ENCODE measurements at regions not wholly inside any gene's neighbourhood (a gene's known extent, or its start where the extent isn't known, plus 50 kb on each side); places are given as distances from the start of the nearest gene placed in this dataset.

DNA sequence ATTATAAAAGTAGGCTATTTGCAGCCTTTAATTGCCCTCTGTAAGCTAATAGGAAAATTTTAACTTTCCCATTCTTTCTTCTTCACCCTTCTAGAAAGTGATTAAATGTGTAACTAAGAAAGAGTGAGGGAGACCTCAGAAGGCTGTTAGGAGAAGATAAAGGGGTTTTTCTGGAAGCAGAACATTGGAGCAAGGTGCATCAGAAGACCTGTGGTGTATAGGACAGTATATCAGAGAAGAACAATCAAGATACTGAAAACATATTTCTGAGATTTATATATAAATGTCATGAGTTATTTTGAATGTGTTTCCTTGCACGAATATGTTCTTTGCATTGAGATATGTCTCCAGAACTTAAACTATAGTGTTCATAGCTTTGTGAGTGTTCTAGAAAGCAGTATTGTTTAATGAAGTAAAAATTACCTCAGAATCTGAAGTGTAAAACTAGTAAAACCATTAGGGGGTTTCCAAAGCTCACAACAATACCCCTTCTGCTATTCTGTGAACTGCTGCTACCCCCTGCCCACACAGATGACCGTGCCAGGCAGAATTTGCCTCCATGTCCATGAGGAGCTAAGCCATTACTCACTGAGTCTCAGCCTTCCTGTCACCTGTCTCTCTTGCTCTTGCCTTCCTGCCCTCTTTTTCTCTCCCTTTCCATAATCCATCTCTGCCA lies 537.9 kb downstream of the EPHA4 start:
- no peak for DNase-seq

DNA sequence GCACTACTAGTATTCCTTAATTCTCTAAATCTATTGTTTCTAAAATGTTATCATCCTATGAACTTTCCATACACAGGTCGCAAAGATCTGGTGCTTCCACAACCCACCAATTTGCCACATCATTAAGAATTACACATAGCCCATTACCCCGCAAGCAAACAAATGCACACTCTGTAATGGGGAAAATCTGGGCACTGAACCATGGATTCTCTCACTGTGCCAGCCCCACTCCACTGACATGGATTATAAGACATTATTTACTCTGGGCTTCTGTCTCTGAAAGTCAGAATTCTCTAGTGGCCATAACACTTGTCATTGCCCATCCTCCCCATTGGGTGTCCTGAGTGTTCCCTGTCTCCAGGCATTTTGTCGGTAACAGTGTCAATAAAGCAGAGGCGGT lies 537.1 kb downstream of the EPHA4 start:
- no peak for DNase-seq

DNA sequence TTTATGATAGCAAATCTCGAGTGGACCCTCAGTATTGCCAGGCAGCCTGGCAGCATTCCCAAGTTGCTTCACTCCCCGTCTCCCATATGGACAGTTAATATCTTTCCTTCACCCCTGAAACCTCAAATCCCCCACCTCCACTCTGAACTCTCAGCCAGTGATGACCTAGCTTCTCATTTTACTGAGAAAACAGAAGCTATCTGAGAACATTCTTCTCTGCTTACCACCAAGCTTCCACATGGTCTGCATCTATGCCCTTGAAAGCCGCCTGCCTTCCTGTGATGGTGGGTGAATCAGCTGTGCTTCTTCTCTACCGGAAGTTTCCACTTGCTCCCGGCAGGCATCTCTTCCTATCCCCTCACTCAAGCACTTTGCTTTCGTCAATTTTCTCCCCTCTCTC lies 529.2 kb downstream of the EPHA4 start:
- DNase-seq, result no peak

DNA sequence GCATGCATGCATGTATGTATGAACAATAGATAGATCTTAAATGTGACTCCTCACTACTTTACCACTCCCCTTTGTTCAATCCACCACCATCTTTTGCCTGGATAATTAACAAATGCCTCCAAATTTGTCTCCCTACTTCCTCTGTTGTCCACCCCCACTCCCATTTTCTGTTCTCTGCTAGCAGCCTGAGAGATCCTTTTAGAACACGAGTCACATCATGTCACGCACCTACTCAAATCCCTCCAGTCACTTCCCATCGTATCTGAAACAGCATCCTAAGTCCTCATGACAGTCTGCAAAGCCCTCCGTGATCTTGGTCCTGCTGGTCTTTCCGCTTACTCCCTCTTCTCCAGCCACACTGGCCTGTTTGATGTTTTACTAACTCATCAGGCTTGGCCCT lies 527.3 kb downstream of the EPHA4 start:
- no peak for DNase-seq

DNA sequence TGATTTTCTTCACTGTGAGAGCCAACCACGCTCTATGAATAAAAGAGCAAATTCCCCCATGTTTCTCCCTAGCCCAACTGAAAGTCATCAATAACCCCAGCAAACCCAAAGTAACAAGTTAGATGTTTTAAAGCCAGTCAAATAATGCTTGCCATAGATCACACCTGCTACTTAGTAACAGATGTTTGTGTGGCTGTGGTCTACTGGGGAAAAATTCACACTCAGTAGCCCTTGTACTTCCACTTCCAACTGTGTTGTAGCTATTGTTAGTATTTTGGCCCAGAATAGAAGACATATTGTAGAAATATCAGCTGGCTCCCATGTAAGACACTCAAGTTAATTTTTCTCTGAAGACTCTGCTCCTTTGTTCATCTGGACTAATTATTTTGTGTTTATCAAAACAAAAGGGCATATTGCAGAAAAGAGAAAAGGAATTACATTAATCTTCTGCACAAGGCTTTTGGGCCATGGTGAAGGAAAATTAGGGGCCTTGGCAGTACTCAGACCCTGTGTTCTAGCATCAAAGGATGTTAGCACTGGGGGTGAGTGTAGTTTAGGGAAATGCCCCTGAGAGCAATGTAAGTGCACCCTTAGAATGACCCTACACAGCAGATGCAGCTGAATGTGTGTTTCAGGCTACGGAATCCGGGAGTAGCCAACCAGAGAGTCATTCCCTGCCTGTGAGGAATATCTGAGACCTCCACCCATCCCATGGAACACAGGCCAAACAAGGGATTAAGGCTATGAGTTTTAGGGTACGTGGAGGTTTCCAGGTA lies 521.9 kb downstream of the EPHA4 start:
- DNase-seq, result no peak

DNA sequence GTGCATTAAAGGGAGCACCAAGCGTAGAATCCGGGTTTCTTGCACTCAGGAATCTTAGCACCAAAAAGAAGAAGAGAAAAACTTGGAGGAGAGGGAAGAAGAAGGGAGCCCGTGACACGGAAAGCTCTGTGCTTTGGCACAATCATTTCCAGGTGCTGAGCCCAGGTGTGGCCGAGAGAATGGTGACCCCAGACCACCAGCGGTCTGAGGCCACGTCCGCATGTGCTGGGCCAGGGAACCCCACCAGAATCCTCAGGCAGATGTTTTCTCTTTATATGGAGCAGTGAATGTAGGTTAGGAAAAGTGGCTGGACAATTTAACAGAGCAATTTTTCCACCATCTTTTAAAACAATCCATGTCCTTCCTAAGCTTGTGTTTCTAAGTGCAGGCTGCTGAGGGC lies 520.9 kb downstream of the EPHA4 start:
- DNase-seq, result no peak

DNA sequence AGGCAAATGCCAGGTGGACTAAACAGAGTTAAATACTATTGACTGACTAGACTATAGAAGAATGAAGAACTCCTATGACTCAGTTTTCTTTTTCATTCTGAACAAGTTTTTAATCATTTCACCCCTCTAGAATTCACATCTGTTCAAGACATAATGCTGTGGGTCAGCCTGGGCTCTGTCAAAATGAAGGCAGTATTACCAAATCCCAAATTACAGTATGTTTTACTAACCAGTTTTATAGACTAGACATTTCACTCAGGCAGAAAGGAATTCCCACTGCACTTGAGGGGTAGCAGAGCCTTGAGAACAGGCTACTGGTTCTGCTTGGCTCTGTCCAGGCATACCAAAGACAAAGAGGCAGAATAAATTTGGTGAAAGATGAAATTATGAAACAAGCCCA lies 511.7 kb downstream of the EPHA4 start:
- DNase-seq, result no peak

DNA sequence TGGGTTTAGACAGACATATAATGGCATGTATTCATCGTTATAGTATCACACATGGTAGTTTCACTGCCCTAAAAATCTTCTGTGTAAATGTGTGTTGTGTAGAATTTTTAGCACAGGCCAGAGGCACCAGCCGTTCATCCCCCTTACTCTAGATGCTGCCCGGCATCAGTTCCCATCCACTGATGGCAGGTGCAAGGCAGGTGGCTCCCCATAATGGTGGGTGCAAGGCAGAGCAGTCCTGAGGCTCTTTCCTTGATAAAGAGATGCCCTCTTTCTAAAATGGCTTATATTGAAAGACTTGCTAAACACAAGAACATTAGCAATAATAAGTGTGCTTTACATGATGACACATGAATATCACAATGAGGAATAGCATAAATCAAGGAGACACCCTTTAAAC lies 508.5 kb downstream of the EPHA4 start:
- DNase-seq, result no peak

DNA sequence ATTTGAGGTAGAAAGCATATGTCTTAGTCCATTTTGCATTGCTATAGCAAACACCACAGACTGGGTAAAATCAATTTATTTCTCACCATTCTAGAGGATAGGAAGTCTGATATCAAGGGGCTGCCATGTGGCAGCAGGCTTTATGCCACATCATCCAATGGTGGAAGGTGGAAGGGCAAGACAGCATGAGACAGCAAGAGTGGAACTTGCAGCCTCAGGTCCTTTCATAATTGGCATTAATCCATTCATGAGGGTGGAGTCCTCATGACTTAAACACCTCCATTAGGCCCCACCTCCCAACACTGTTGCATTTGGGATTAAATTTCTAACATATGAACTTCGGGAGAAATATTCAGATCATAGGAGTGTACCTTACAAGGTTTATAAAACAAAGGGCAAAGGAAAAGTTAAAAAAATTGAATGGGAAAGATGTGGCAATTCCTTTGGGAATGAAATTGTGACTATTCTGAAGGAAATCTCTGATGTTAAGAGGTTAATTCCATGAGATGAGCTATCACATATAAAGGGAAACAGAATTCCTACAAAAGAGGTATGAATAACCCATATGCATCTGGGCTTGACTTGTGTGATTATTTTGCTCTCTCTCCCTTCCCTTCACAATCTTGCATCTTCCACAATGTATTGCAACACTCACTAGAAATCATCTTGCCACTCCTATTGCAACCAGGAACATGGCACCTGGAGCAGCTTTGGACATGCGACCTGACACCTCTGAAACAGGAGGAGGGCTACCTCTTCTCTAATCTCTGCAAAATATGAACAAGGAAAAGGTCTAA lies 507.8 kb downstream of the EPHA4 start:
- no peak for DNase-seq

DNA sequence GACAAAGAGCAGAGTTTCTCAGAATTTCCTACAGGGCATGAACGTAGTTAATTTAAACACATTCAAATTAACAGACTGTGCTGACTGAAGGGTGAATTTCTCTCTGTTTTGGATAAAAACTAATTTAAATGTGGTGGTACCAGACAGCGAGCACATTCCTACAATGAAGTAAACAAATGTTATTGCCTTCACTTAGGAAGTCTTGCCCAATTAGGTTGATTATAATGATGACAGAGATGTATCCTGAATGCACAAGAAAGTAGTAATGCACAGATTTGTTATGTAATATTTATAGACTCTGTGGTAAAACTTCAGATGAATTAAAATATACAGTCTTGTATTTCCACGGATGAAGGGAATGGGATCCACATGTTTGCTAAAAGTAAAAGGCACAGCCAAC lies 507.2 kb downstream of the EPHA4 start:
- DNase-seq, result no peak

DNA sequence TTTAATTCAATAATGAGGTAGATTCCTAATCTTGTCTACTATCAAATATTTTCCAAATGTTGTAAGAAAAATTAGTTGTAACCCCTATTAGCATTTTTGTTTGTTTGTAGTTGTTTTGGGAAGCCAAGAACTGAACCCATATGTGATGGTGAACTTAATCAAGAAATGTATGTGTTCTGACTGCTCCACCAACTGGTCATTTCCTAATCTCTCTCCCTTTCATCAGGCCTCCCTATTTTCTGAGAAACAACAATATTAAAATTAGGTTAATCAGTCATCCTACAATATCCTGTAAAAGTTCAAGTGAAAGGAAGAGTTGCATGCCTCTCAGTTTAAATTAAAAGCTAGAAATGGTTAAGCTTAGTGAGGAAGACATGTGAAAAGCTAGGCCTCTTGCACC lies 504.0 kb downstream of the EPHA4 start:
- DNase-seq, result no peak

DNA sequence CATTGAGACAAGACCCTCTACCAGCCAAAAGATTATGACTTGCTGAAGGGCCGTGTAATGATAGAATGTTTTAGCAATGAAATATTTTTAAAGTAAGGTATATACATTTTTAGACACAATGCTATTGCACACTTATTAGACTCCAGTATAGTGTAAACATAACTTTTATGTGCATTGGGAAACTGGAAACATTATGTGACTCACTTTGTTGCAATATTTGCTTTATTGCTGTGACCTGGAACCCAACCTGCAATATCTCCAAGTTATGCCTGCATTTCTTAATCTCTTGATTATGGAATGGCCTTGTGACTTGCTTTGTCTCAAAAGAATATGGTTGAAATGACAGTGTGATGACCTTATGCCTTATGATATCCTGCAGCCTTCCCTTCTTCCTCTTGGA lies 502.0 kb downstream of the EPHA4 start:
- no peak for DNase-seq

DNA sequence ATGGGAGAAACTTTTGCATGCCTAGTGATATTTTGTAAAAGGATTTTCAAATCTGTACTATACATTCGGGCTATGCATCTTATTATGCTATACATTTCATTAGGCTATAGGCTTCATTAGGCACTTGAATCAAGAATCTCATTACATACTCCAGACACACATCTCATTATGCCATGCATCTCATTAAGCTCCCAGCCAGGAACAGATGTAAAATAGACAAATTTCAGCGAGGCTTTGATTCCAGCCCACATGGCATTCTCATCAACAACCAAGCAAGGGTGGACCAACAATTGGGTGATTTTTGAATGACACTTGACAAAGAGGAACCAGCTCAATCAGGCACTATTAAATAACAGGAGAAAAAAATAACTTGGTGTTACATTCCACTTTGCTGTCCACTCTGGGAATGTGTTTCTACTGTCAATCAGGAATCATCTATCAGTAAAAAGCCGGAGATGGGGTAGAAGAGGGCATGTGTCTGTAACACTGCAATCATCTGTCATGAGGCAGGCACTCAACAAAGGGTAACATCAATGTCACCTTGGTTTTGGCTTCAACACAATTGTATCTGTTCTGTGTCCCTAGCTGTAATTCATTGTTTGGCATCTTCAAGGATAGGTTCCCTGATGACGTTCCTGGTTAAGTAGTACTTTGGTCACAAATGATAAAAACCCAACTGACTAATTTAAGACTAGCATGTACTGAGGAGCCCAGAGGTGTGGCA lies 498.6 kb downstream of the EPHA4 start:
- no peak for DNase-seq

DNA sequence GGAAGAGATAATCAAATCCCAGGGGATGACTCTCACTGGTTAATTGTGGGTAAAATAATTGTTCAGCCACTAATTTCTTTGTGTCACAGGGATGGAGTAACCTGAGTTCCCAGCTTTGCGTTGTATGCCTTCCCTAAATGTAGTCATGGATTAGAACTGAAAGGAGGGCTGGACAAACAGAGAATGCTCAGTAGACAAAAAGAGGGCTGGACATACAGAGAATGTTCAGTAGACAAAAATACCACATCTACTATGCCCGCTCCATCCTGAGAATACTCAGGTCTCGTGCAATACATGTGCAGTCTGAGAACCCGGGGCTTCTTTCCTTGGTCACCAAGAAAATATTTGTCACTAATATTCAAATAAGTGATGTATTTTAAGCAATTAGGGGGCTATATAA lies 497.9 kb downstream of the EPHA4 start:
- DNase-seq, result no peak

DNA sequence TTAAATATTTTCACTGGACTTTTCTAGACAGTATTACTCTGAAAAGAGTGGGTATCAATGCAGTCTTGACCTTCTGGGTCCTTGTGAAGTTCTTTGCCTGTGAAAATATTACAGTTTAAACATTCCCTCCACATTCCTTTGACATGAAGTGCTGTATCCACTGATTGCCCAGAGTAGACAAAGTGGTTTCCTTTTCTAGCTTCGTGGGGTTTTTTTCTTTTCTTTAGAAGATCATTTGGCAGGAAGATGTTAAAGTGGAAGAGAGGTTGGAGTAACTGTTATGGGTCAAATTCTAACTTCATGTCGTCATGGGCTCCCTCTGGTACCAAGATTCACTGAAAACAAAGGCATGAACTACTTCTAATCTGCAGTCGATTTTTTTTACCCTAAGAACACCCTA lies 496.9 kb downstream of the EPHA4 start:
- no peak for DNase-seq

DNA sequence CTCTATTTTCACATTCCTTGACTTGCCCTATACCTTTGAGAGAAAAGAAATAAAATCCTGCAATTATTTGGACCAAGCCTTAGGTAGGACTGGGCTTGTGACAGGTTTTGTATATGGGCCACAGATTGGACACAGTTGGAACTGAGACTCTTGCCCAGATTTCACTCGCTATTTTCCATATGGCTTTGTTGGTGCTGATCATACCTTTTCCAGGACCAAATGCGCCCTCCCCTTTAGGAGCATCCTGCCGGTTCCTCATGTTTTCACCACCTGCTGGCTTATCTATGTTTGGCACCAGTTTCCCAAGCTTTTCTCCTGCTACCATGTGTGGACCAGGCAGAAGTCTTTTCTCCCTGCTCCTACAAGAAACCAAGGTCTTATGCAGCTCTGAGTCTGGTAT lies 494.9 kb downstream of the EPHA4 start:
- no peak for DNase-seq

DNA sequence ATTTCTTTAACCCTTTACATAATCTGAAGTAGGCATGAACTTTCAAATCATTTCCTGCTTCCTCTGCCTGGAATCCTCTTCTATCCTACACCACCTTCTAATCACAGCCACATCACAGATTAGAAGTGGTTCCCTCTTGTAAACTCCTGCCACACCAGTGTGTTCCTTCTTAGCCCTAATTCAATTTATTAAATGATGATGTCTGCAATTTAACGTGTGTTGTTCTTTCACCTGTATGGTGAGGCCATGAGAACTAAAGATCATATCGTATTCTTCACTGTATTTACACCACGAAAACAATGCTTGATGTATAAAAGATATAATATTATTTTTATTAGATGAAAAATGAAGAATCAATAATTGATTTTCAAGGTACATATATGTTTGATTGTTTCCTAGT lies 494.3 kb downstream of the EPHA4 start:
- no peak for DNase-seq

DNA sequence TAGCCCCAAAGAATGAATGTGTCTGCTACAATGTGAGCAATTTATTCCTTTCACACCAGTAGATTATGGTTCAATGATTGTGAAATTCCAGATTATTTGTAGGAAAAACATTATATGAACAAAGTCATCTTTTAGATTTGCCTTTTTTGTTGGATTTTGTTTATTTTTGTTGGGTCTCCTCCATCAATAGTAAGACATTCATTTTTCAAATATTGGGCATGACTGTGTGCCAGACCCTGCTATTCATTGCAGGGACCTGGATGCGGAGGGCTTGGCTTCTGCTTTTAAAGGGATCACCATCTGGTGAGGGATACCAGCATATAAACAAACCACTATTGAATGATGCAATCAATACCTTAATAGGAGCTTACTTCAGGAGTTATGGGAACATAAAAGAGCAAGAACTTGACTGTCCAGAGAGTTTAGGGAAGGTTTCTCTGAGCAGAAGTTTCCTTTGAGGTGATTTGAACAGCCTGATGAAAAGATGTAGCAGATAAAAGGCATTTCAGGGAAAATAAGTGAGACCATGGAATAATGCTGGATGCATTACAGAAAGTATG lies 486.7 kb downstream of the EPHA4 start:
- no peak for DNase-seq

DNA sequence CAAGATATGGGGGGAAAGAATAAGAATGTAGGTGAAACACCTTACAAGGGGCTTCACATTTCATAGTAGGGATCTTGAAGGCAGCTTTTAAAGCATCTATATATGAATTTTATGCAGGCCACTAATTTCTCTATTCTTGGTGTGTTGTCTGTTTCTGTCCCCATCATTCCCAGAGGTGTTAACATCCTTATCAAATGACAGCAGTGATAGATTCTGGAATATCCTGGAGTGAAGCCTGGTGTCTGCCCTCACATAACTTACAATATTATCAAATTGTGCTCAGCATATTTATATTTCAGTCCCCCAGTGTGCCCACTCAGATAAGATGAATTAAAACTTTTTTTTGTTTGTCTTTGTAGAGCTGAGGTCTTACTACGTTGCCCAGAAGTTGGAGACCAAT lies 486.2 kb downstream of the EPHA4 start:
- no peak for DNase-seq

DNA sequence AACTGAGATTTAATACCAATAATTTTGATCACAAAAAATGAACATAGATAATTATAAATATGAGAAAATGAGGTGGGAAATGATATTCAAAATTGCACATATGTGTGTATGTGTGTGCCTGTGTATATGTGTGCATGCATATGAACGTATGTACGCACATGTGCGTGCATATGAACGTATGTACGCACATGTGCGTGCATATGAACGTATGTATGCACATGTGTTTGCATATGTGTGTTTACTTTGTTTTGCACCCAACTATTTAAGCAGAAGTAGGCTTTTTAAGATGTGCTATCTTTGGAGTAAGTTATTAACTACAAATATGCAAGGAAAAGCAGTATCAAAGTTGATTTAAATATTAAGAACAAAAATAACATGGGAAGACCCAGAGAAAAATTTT lies 484.3 kb downstream of the EPHA4 start:
- no peak for DNase-seq

DNA sequence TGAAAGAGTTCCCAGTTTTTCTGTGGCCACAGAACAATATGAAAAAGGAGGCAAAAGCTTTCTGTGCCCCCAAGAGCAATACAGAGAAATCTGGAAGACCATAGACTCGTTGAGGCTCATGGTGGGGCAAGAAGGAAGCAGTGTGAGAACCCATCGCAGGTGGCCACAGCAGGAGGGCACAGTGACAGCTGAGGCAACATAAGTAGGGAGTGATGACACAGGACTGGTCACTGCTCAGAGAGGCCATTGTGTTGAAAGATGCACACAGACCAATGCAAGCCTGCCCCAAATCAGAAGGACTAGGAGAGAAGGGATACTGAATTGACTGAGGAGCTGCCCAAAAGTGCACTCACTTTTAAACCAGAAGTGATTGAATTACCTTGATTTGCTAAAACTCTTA lies 483.6 kb downstream of the EPHA4 start:
- DNase-seq, result no peak

DNA sequence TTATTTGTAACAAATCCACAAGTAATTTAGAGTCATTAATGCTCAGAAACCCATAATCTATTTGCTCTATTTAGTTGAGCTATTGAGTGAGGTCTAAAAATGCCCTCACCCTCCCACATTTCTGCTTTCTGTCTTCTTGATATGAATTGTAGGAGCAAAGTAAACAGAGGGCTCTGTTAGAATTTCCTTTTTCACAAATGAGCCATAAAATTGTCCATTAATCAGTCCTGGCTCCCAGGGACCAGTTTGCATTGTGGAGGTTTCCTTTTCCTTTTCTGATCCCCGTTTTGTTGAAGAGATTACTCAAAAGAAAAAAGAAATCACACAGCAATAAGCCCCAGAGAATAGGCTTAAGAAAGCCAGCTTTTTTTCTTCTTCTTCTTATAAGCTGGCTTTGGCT lies 476.7 kb downstream of the EPHA4 start:
- DNase-seq, result no peak
